GM12878 (cell line): ENCODE measurements at regions not wholly inside any gene's neighbourhood (a gene's known extent, or its start where the extent isn't known, plus 50 kb on each side); places are given as distances from the start of the nearest gene placed in this dataset.
"Not testable (repeated sequence)": the region's sequence is repeated elsewhere in the genome, so short reads cannot be mapped to it uniquely, and the experiment has no call there.

ENCODE experiments used
- ATAC-seq: fragments of 200-7000 bp; cut with Tn5 transposase; 3 replicates; pipeline ENCODE4 v1.9.1; 2020; ENCODE audit warnings: mild to moderate bottlenecking, moderate library complexity
- BruUV-seq: library from RNA; stranded (reverse); fragments of 400-500 nt; replicated peaks from 2 replicates; lab custom pipeline; 2021; lab: Mats Ljungman, UMichigan
- CTCF ChIA-PET: fragments of 300-600 bp; sonication (Branson Sonifier 250); formaldehyde crosslinking; extraction: SDS; loops from one replicate; lab custom pipeline; 2021; ENCODE audit warnings: inconsistent platforms; lab: Yijun Ruan, JAX
- POLR2A ChIA-PET: fragments of 350-600 bp; formaldehyde crosslinking; extraction: SDS; loops from one replicate; lab custom pipeline; 2021; ENCODE audit warnings: inconsistent platforms; lab: Charles Lee
- RAD21 ChIA-PET: fragments of 300-600 bp; sonication (Branson Sonifier 250); formaldehyde crosslinking; loops from one replicate; lab custom pipeline; 2023; ENCODE audit warnings: antibody characterized with exemption; ENCODE audit not compliant: unreplicated experiment; lab: Charles Lee
- SMC1A ChIA-PET: fragments of 300-600 bp; sonication (Branson Sonifier 250); formaldehyde crosslinking; loops from one replicate; lab custom pipeline; 2023; ENCODE audit not compliant: unreplicated experiment, uncharacterized antibody; lab: Charles Lee
- DNase-seq: peaks from one replicate; pipeline ENCODE4 v3.0.0-alpha.2; 2011; ENCODE audit warnings: low read depth, low spot score
- FAIRE-seq: peaks from 3 replicates; lab custom pipeline; 2011; peaks lifted over from hg19 to GRCh38; lab: Jason Lieb, UNC
- H2AFZ ChIP-seq: 2 replicates; pipeline ENCODE4 v1.6.0; 2011; ENCODE audit warnings: low read depth, low read length, control low read depth; ENCODE audit not compliant: control insufficient read depth
- H3K27ac ChIP-seq: 2 replicates; pipeline ENCODE4 v1.5.1; 2011; ENCODE audit warnings: control low read depth; ENCODE audit not compliant: control insufficient read depth, insufficient read depth
- H3K27me3 ChIP-seq, 2 experiments: replicated peaks in 1 of 2; 2 replicates each; pipeline versions ENCODE4 v1.6.0 to v1.6.1; 2011; ENCODE audit warnings: low read length in 1 of 2; ENCODE audit not compliant: control insufficient read depth in 2 of 2, insufficient read depth in 2 of 2
- H3K36me3 ChIP-seq, 2 experiments: 2 replicates each; pipeline ENCODE4 v1.5.1; 2011; ENCODE audit warnings: low read length in 1 of 2; ENCODE audit not compliant: control insufficient read depth in 2 of 2, insufficient read depth in 2 of 2
- H3K4me1 ChIP-seq: 2 replicates; pipeline ENCODE4 v1.6.1; 2011; ENCODE audit warnings: mild to moderate bottlenecking, low read length, moderate library complexity, mixed read lengths; ENCODE audit not compliant: control insufficient read depth, insufficient read depth
- H3K4me2 ChIP-seq: 2 replicates; pipeline ENCODE4 v1.6.0; 2011; ENCODE audit warnings: control low read depth; ENCODE audit not compliant: control insufficient read depth, insufficient read depth
- H3K4me3 ChIP-seq: fragments of 200-600 bp; sonication (generic); 2 replicates; pipeline ENCODE4 v1.5.1; 2016
- H3K79me2 ChIP-seq: 2 replicates; pipeline ENCODE4 v1.6.0; 2011; ENCODE audit warnings: low read length; ENCODE audit not compliant: control insufficient read depth, insufficient read depth
- H3K9ac ChIP-seq: 2 replicates; pipeline ENCODE4 v1.8.0; 2011; ENCODE audit warnings: low read length, control low read depth, mixed read lengths; ENCODE audit not compliant: control insufficient read depth, insufficient read depth
- H3K9me3 ChIP-seq: replicated peaks from 3 replicates; pipeline ENCODE4 v1.5.1; 2011; ENCODE audit warnings: mild to moderate bottlenecking, low read length; ENCODE audit not compliant: control insufficient read depth, insufficient read depth
- H4K20me1 ChIP-seq: 2 replicates; pipeline ENCODE4 v1.6.0; 2011; ENCODE audit not compliant: control insufficient read depth, insufficient read depth
- MEF2B ChIP-seq: fragments of 450-650 bp; IDR thresholded peaks from 2 replicates; pipeline ENCODE4 v1.6.1; 2018; ENCODE audit warnings: mild to moderate bottlenecking, moderate library complexity; ENCODE audit not compliant: partially characterized antibody, poor library complexity, severe bottlenecking
- MTA2 ChIP-seq: fragments of 450-650 bp; IDR thresholded peaks from 2 replicates; pipeline ENCODE4 v1.6.1; 2016; ENCODE audit warnings: low read depth, mild to moderate bottlenecking, moderate library complexity
- WGBS: methylation state at CpG from one replicate; pipeline ENCODE4 v1.1.6; 2016; ENCODE audit warnings: low lambda C conversion rate; ENCODE audit not compliant: insufficient replicate concordance, insufficient coverage; ENCODE audit errors: missing lambda C conversion rate; 5-methylcytosine and 5-hydroxymethylcytosine counted together
- in situ Hi-C: fragments of 300-500 bp; cut with MboI; formaldehyde crosslinking; loops from 9 replicates; pipeline ENCODE4 v1.14.3; 2018; ENCODE audit warnings: mixed read lengths
- intact Hi-C: fragments of 100-400 bp; cut with micrococcal nuclease; formaldehyde crosslinking; loops from one replicate; pipeline ENCODE4 v1.14.2; 2022; ENCODE audit not compliant: unreplicated experiment

- POLR2A ChIA-PET, H3K4me2 ChIP-seq, H3K4me3 ChIP-seq, H4K20me1 ChIP-seq, FAIRE-seq, DNase-seq, H3K27ac ChIP-seq, H3K9me3 ChIP-seq, CTCF ChIA-PET, H3K9ac ChIP-seq, H3K36me3 ChIP-seq, H3K79me2 ChIP-seq, H3K27me3 ChIP-seq, intact Hi-C loops, RAD21 ChIA-PET, H3K4me1 ChIP-seq, H2AFZ ChIP-seq, ATAC-seq, BruUV-seq: not testable (repeated sequence)
- SMC1A ChIA-PET: interaction anchor here (1.2 kb wide), 1 partner anchor 11 kb away, joined by 4 read pairs; no protein-coding TSS in a partner anchor
- TF ChIP-seq MTA2 (peak; percentile 26; the same call in 1 of the 2 replicates), MEF2B (peak; percentile 6)
- in situ Hi-C loops: loop anchor here (25.0 kb wide), 1 partner anchor 180 kb away; no protein-coding TSS in a partner anchor
These were observed 286.0 kb upstream of the ZNF337 start for GRCh38 chr20:25982701-25983100.

GRCh38 chr20:25978450-25979190, 282.0 kb upstream of the ZNF337 start:
- H3K27ac ChIP-seq, H3K4me3 ChIP-seq, H3K4me1 ChIP-seq, H4K20me1 ChIP-seq, H3K9ac ChIP-seq, DNase-seq, FAIRE-seq, ATAC-seq, H2AFZ ChIP-seq, H3K27me3 ChIP-seq, H3K4me2 ChIP-seq, POLR2A ChIA-PET, BruUV-seq, intact Hi-C loops, RAD21 ChIA-PET, SMC1A ChIA-PET, CTCF ChIA-PET, H3K36me3 ChIP-seq, H3K9me3 ChIP-seq, H3K79me2 ChIP-seq: not testable (repeated sequence)
- WGBS: 62% methylated on average over 10 of the region's 10 CpGs
- in situ Hi-C loops: loop anchor here (25.0 kb wide), 1 partner anchor 184 kb away; no protein-coding TSS in a partner anchor

- DNase-seq, SMC1A ChIA-PET, H2AFZ ChIP-seq, H3K36me3 ChIP-seq, H3K27ac ChIP-seq, POLR2A ChIA-PET, H3K4me1 ChIP-seq, H3K27me3 ChIP-seq, H3K9me3 ChIP-seq, CTCF ChIA-PET, H3K4me3 ChIP-seq, H3K4me2 ChIP-seq, H4K20me1 ChIP-seq, H3K9ac ChIP-seq, ATAC-seq, H3K79me2 ChIP-seq, RAD21 ChIA-PET, BruUV-seq, intact Hi-C loops, FAIRE-seq: not testable (repeated sequence)
- WGBS: 22% methylated on average over 3 of the region's 3 CpGs
- in situ Hi-C loops: loop anchor here (25.0 kb wide), 1 partner anchor 186 kb away; no protein-coding TSS in a partner anchor
These were observed 279.2 kb upstream of the ZNF337 start for GRCh38 chr20:25975816-25976215.

GRCh38 chr20:25965203-25965602, 268.6 kb upstream of the ZNF337 start:
- H3K27ac ChIP-seq, FAIRE-seq, H3K9me3 ChIP-seq, BruUV-seq, in situ Hi-C loops, H4K20me1 ChIP-seq, H3K4me3 ChIP-seq, CTCF ChIA-PET, H3K4me2 ChIP-seq, H3K4me1 ChIP-seq, H3K9ac ChIP-seq, H3K27me3 ChIP-seq, SMC1A ChIA-PET, intact Hi-C loops, H2AFZ ChIP-seq, DNase-seq, ATAC-seq, H3K36me3 ChIP-seq, POLR2A ChIA-PET, H3K79me2 ChIP-seq, RAD21 ChIA-PET: not testable (repeated sequence)
- WGBS: 49% methylated on average over 4 of the region's 4 CpGs
